HG02840 (cell line): ENCODE measurements at regions not wholly inside any gene's neighbourhood (a gene's known extent, or its start where the extent isn't known, plus 50 kb on each side); places are given as distances from the start of the nearest gene placed in this dataset.
"Not testable (repeated sequence)": the region's sequence is repeated elsewhere in the genome, so short reads cannot be mapped to it uniquely, and the experiment has no call there.

ENCODE experiments used
- ATAC-seq: cut with Tn5 transposase; IDR thresholded peaks from one replicate; pipeline ENCODE4 v1.9.1; 2021; ENCODE audit warnings: mild to moderate bottlenecking, moderate library complexity, moderate number of reproducible peaks; ENCODE audit not compliant: unreplicated experiment, low FRiP score

GRCh38 chr5:57993866-57994265 lies 466.0 kb downstream of the PLK2 start:
- ATAC-seq, result no peak

- no peak for ATAC-seq
These were observed 470.5 kb downstream of the PLK2 start for GRCh38 chr5:57989378-57989777.

- no peak for ATAC-seq
These were observed 471.1 kb downstream of the PLK2 start for GRCh38 chr5:57988813-57989212.

GRCh38 chr5:57987552-57987951 lies 472.3 kb downstream of the PLK2 start:
- ATAC-seq, result no peak

GRCh38 chr5:57986761-57987341 lies 473.0 kb downstream of the PLK2 start:
- ATAC-seq, result no peak

GRCh38 chr5:57983426-57983825 lies 476.5 kb downstream of the PLK2 start:
- ATAC-seq, result no peak

GRCh38 chr5:57979671-57980070 lies 480.2 kb downstream of the PLK2 start:
- no peak for ATAC-seq

GRCh38 chr5:57976506-57976905 lies 483.4 kb downstream of the PLK2 start:
- no peak for ATAC-seq

- not testable (repeated sequence) for ATAC-seq
These were observed 487.8 kb downstream of the PLK2 start for GRCh38 chr5:57972099-57972498.

GRCh38 chr5:57960569-57960968 lies 478.0 kb upstream of the ACTBL2 start:
- ATAC-seq, result no peak

GRCh38 chr5:57956636-57957035 lies 474.0 kb upstream of the ACTBL2 start:
- no peak for ATAC-seq

GRCh38 chr5:57955511-57955910 lies 472.9 kb upstream of the ACTBL2 start:
- ATAC-seq, result no peak

GRCh38 chr5:57953792-57954191 lies 471.2 kb upstream of the ACTBL2 start:
- no peak for ATAC-seq

- ATAC-seq, result no peak
These were observed 468.1 kb upstream of the ACTBL2 start for GRCh38 chr5:57950616-57951228.

- ATAC-seq, result no peak
These were observed 465.5 kb upstream of the ACTBL2 start for GRCh38 chr5:57948091-57948490.

- ATAC-seq, result no peak
These were observed 464.6 kb upstream of the ACTBL2 start for GRCh38 chr5:57947181-57947580.

- no peak for ATAC-seq
These were observed 458.3 kb upstream of the ACTBL2 start for GRCh38 chr5:57940879-57941278.

- ATAC-seq, result no peak
These were observed 457.6 kb upstream of the ACTBL2 start for GRCh38 chr5:57940236-57940635.

GRCh38 chr5:57939771-57940170 lies 457.2 kb upstream of the ACTBL2 start:
- no peak for ATAC-seq

- ATAC-seq, result no peak
These were observed 456.7 kb upstream of the ACTBL2 start for GRCh38 chr5:57939335-57939734.

GRCh38 chr5:57938174-57938557 lies 455.6 kb upstream of the ACTBL2 start:
- no peak for ATAC-seq

GRCh38 chr5:57937501-57938173 lies 455.0 kb upstream of the ACTBL2 start:
- ATAC-seq, result no peak
